GM21360 (cell line): ENCODE measurements at regions not wholly inside any gene's neighbourhood (a gene's known extent, or its start where the extent isn't known, plus 50 kb on each side); places are given as distances from the start of the nearest gene placed in this dataset.
"Not testable (repeated sequence)": the region's sequence is repeated elsewhere in the genome, so short reads cannot be mapped to it uniquely, and the experiment has no call there.

Experiments used
- ATAC-seq: cut with Tn5 transposase; IDR thresholded peaks from one replicate; pipeline ENCODE4 v1.9.1; 2021; ENCODE audit warnings: mild to moderate bottlenecking, moderate library complexity; ENCODE audit not compliant: unreplicated experiment

DNA sequence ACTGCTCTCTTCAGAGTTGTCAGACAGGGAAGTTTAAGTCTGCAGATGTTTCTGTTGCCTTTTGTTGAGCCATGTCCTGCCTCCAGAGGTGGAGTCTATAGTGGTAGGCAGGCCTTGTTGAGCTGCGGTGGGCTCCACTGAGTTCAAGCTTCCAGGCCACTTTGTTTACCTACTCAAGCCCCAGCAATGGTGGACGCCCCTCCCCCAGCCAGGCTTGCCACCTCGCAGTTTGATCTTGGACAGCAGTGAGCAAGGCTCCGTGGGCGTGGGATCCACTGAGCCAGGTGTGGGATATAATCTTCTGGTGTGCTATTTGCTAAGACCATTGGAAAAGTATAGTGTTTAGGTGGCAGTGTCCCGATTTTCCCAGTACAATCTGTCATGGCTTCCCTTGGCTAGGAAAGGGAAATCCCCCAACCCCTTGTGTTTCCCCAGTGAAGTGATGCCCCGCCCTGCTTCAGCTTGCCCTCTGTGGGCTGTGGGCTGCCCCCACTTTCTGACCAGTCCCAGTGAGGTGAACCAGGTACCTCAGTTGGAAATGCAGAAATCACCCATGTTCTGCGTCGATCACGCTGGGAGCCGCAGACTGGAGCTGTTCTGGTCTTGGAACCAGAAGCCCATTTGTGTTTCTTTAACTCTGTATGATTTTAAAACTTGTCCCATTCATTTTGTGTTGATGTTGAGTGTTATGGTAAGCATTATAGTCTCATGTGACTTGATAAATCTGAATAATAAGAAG is 89.2 kb upstream of the CALCR start:
- no peak for ATAC-seq

DNA sequence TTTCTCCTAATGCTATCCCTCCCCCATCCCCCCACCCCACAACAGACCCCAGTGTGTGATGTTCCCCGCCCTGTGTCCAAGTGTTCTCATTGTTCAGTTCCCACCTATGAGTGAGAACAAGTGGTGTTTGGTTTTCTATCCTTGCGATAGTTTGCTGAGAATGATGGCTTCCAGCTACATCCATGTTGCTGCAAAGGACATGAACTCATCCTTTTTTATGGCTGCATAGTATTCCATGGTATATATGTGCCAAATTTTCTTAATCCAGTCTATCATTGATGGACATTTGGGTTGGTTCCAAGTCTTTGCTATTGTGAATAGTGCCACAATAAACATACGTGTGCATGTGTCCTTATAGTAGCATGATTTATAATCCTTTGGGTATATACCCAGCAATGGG is 83.6 kb upstream of the CALCR start:
- ATAC-seq: not testable (repeated sequence)

DNA sequence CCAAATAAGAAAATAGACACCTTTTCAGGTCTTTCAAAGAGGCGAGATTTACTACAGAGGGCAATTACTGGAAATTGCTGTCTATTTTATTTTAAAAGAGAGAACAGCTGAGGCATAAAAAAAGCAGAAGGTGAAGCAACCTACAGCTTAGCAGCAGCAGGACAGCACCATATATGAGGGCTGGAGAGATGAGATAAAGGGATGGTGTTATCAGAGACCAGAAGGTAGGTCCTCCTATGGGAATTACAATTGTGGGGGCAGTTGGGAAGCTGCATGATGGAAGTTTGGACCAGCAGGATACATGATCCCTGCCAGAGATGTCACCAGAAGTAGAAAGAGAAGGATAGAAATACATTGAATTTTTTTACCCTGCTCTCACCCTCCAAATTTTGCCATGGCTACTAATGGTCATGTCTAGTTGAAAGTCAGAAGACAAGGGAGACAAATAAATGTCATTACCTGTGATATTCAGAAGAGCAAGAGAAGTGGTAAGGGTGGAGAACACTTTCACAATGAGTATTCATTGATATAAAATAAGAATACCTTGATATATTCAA is 77.2 kb upstream of the CALCR start:
- no peak for ATAC-seq

DNA sequence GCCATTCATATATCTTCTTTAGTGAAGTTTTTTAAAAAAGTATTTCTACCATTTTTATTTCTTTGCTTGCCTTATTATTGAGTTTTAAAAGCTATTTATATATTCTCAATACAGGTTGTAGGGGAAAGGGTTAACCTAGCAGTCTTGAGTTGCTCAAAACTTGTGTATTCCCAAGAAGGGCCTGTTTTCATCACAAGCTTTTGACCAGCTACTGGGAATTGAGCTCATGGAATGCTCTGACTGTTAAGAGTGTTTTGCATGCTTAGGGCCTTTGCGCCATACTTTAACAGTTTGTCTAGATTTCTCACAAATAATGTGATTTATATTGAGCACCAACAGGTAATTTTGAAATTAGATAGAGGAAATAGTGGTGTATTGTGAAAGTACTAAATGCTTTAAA is 72.0 kb upstream of the CALCR start:
- no peak for ATAC-seq

DNA sequence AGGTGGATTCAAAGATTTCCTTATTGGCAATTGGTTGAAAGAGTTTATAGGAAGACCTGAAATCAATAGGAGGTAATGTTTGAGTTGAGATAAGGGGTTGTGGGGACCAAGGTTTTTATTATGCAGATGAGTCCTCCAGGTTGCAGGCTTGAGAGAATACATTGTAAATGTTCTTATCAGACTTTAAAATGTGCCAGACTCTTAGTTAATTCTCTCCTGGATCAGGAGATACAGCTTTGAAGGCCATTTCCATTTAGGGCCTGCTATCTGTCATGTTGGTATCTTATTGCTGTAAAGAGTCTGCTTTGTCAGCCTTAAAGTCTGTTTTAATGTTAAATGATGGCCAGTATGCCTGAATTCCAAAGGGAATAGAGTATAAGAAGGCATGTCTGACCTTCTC is 61.8 kb upstream of the CALCR start:
- ATAC-seq: no peak

DNA sequence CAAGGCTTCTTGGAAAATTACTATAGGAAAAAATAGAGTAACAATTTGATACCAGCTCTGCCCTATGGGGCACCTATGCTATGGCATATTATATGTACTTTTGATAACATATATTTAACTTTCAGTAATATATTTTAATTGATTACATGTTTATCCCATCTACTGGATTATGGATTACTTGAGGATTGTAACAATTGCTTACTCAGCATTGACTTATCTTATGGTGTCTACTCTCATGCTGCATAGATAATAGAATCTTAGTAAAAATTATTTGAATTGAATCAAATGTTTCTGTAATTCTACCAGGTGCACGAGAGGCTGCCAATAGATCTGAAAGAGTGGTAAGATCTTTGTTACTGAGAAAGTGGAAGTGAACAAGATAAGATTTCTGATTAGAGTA is 57.8 kb upstream of the CALCR start:
- no peak for ATAC-seq

DNA sequence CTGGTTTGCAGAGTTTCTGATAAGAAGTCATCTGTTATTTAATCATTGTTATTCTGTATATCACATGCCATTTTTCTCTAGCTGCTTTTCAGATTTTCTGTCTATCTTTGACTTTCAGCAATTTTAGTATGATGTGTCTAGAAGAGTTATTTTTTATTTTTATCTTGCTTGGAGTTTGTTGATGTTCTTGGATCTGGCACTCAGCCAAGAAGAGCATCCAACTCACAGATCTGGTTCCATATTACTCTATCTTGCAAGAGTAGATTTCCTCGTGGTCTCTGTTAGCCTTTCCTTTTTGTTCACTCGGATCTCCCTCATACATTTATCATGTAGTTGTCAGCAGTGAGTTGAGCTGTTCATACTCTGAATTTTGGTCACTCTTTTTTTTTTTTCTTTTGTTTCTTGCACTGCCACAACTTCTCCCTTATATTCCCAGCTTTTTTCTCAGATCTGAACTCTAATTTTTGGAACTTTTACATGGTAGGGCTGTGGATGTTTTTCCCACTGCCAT is 54.8 kb upstream of the CALCR start:
- ATAC-seq: no peak

DNA sequence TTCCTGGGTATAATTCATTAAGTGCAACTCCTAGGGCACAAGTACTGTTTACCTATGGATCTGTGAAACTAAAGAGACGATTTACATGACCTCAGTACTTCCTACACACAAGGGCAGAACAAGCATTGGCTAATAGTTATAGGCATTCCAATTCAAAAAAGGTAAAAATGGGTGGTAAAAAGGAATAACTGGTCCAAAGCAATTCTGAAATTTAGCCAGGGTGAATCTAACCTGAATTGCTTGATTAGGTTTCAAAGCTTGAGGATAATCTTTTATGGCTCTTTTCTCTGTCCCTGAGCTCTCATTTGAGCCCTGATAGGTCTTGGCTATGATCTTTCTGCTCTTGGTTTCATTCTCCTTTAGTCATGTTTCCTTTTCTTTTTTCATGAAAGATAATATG is 52.3 kb upstream of the CALCR start:
- ATAC-seq: no peak
